SU-DHL-6 (cell line): ENCODE measurements at regions not wholly inside any gene's neighbourhood (a gene's known extent, or its start where the extent isn't known, plus 50 kb on each side); places are given as distances from the start of the nearest gene placed in this dataset.

Experiments
- H2AFZ ChIP-seq: fragments of 200-600 bp; sonication (generic); 2 replicates; pipeline ENCODE4 v1.6.1; 2014; ENCODE audit warnings: low read depth, mild to moderate bottlenecking, moderate library complexity, mixed read lengths, antibody characterized with exemption, low read length; ENCODE audit not compliant: severe bottlenecking
- H3F3A ChIP-seq: fragments of 200-600 bp; shearing (Covaris generic); 2 replicates; pipeline ENCODE4 v1.6.0; 2016; ENCODE audit warnings: antibody characterized with exemption, mild to moderate bottlenecking; ENCODE audit not compliant: insufficient read depth
- H3K27ac ChIP-seq: fragments of 200-600 bp; sonication (generic); 2 replicates; pipeline ENCODE4 v1.5.1; 2016; ENCODE audit warnings: low read depth, mild to moderate bottlenecking, low read length, moderate library complexity, mixed read lengths
- H3K27me3 ChIP-seq: fragments of 200-600 bp; sonication (generic), shearing (Covaris generic); 2 replicates; pipeline ENCODE4 v1.6.0; 2014; ENCODE audit warnings: mild to moderate bottlenecking, low read length
- H3K36me3 ChIP-seq: fragments of 200-600 bp; sonication (generic); 2 replicates; pipeline ENCODE4 v1.6.1; 2014; ENCODE audit warnings: mild to moderate bottlenecking, low read length, mixed read lengths
- H3K4me2 ChIP-seq: fragments of 300-600, 200-600 bp; shearing (Covaris generic), sonication (generic); 2 replicates; pipeline ENCODE4 v1.6.0; 2014; ENCODE audit warnings: low read length, low read depth, mild to moderate bottlenecking; ENCODE audit not compliant: poor library complexity, severe bottlenecking
- H3K4me3 ChIP-seq: fragments of 200-600 bp; sonication (generic); 2 replicates; pipeline ENCODE4 v1.5.1; 2014; ENCODE audit warnings: antibody characterized with exemption, low read length, mild to moderate bottlenecking, mixed read lengths; ENCODE audit not compliant: insufficient read depth, poor library complexity, severe bottlenecking
- H3K79me2 ChIP-seq: fragments of 200-600 bp; sonication (generic); 2 replicates; pipeline ENCODE4 v1.6.1; 2014; ENCODE audit warnings: mild to moderate bottlenecking, low read length, moderate library complexity; ENCODE audit not compliant: insufficient read depth
- H3K9ac ChIP-seq: fragments of 200-600 bp; sonication (generic); 2 replicates; pipeline ENCODE4 v1.7.0; 2014; ENCODE audit warnings: mild to moderate bottlenecking, low read length
- H3K9me2 ChIP-seq: fragments of 200-600 bp; sonication (generic); replicated peaks from 2 replicates; pipeline ENCODE4 v1.6.1; 2014; ENCODE audit warnings: low read length; ENCODE audit not compliant: insufficient read depth
- H3K9me3 ChIP-seq: fragments of 200-600 bp; sonication (generic); 2 replicates; pipeline ENCODE4 v1.6.1; 2014; ENCODE audit warnings: low read length, mixed read lengths; ENCODE audit not compliant: insufficient read depth
- H4K20me1 ChIP-seq: fragments of 200-600 bp; sonication (generic); 2 replicates; pipeline ENCODE4 v1.6.1; 2014; ENCODE audit warnings: low read depth, mild to moderate bottlenecking, antibody characterized with exemption, low read length, moderate library complexity, mixed read lengths
- CTCF ChIP-seq: fragments of 200-600 bp; sonication (generic); IDR thresholded peaks from one replicate; pipeline ENCODE4 v1.5.1; 2017; ENCODE audit warnings: antibody characterized with exemption, mild to moderate bottlenecking, low read length, moderate library complexity; ENCODE audit not compliant: insufficient read depth, poor library complexity, severe bottlenecking
- EZH2phosphoT487 ChIP-seq: fragments of 200-600 bp; sonication (generic), shearing (Covaris generic); conservative IDR thresholded peaks from 2 replicates; pipeline ENCODE4 v1.6.1; 2018; ENCODE audit warnings: mild to moderate bottlenecking, antibody characterized with exemption, low read length, moderate library complexity, mixed read lengths

GRCh38 chr1:193674292-193674944, 488.0 kb upstream of the B3GALT2 start:
- Histone ChIP-seq H3K27ac (no peak overlapping the region), H3K27me3 (no peaks in the 10 kb centered on the region), H3F3A (no peaks in the 10 kb centered on the region), H3K9ac (no peak overlapping the region), H3K4me3 (no peak overlapping the region), H3K79me2 (no peaks in the 10 kb centered on the region), H3K9me2 (no peaks in the 10 kb centered on the region), H3K9me3 (no peaks in the 10 kb centered on the region), H3K36me3 (no peaks in the 10 kb centered on the region), H2AFZ (peak overlapping the region; percentile 39), H3K4me2 (no peak overlapping the region), H4K20me1 (no peaks in the 10 kb centered on the region)
- no peak for TF ChIP-seq EZH2phosphoT487
- TF ChIP-seq CTCF: no peak

- no peaks in the 10 kb centered on the region for H4K20me1 ChIP-seq
- no peaks in the 10 kb centered on the region for H3K79me2 ChIP-seq
- TF ChIP-seq CTCF (no peak), EZH2phosphoT487 (no peak)
- no peak overlapping the region for H2AFZ ChIP-seq
- H3K9ac ChIP-seq: no peak overlapping the region
- no peak overlapping the region for H3K4me2 ChIP-seq
- no peaks in the 10 kb centered on the region for H3F3A ChIP-seq
- H3K27ac ChIP-seq: no peak overlapping the region
- H3K9me2 ChIP-seq: no peaks in the 10 kb centered on the region
- H3K9me3 ChIP-seq: no peaks in the 10 kb centered on the region
- no peaks in the 10 kb centered on the region for H3K27me3 ChIP-seq
- no peak overlapping the region for H3K4me3 ChIP-seq
- H3K36me3 ChIP-seq: no peaks in the 10 kb centered on the region
Observed at GRCh38 chr1:193666485-193667083, 480.2 kb upstream of the B3GALT2 start.

- no peak overlapping the region for H3K9ac ChIP-seq
- H3K9me3 ChIP-seq: no peaks in the 10 kb centered on the region
- no peak for TF ChIP-seq EZH2phosphoT487
- TF ChIP-seq CTCF: no peak
- H3K4me2 ChIP-seq: no peak overlapping the region
- no peaks in the 10 kb centered on the region for H3K9me2 ChIP-seq
- H3K27ac ChIP-seq: no peak overlapping the region
- no peaks in the 10 kb centered on the region for H3F3A ChIP-seq
- H3K36me3 ChIP-seq: no peaks in the 10 kb centered on the region
- H3K79me2 ChIP-seq: no peaks in the 10 kb centered on the region
- no peaks in the 10 kb centered on the region for H4K20me1 ChIP-seq
- H3K4me3 ChIP-seq: no peak overlapping the region
- H2AFZ ChIP-seq: no peak overlapping the region
- no peaks in the 10 kb centered on the region for H3K27me3 ChIP-seq
Observed at GRCh38 chr1:193663965-193664364, 477.6 kb upstream of the B3GALT2 start.
